Transverse colon (tissue), 4 donors: ENCODE measurements at regions not wholly inside any gene's neighbourhood (a gene's known extent, or its start where the extent isn't known, plus 50 kb on each side); places are given as distances from the start of the nearest gene placed in this dataset.

Experiments used
- CTCF ChIP-seq, 5 experiments: fragments of 200-600 bp in 3 of 5; fragments of 450-650 bp in 2 of 5; sonication (generic) in 3 of 5; IDR thresholded peaks; 1 replicate in 2 of 5; 2 replicates in 3 of 5; pipeline ENCODE4 v1.5.1; 2016 to 2017; ENCODE audit warnings: antibody characterized with exemption in 5 of 5, inconsistent platforms in 3 of 5, mild to moderate bottlenecking in 2 of 5, moderate library complexity in 1 of 5
- POLR2A ChIP-seq: fragments of 450-650 bp; IDR thresholded peaks from one replicate; pipeline ENCODE4 v1.6.1; 2016; ENCODE audit warnings: antibody characterized with exemption, mild to moderate bottlenecking, moderate library complexity
- POLR2AphosphoS5 ChIP-seq, 3 donors: sonication (generic); formaldehyde crosslinking; IDR thresholded peaks; one replicate each; pipeline ENCODE4 v1.6.1; 2016; ENCODE audit warnings: antibody characterized with exemption in 3 of 3

GRCh38 chr4:107376293-107376692, 340.2 kb upstream of the DKK2 start:
- no peak for TF ChIP-seq CTCF (IDR thresholded peaks at IDR 0.05)
- TF ChIP-seq POLR2AphosphoS5 (IDR thresholded peaks at IDR 0.05) = no peak
- TF ChIP-seq POLR2A = no peak
